ENCODE measurements at regions not wholly inside any gene's neighbourhood (a gene's known extent, or its start where the extent isn't known, plus 50 kb on each side); places are given as distances from the start of the nearest gene placed in this dataset.

DNA sequence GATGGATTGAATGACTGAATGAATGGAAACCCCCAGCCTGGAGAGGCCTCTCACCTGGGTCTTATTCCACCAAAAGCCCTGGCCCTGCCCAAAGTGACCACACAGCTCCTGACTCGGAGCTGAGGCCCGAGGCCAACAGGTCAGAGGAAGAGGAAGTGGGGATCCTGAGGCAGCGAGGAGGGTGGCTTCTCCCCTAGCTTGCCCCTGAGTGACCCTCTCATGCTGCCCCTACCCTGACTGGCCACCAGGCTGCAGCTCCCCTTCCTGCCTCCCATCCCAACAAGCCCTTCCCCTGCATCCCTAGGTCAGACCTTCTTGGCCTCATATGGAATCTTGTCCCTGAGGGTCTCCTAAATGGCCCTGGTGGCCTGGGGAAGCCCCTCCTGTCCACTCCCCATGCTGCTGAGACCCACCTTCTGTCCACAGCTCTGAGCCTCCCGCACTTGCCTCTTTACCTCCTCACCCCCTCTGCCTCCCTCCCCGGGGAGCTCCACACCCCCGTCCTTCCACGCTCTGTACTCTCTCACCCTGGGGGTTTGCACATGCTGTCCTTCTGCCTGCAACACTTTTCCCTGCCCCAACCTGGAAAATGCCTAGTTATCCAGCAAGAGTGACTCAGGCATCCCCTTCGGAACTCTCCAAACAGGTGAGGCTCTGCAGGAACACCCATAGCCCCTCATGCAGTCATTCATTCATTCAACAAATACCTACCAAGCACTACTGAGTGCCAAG is 134.8 kb upstream of the HDAC4 start:
- Histone ChIP-seq H3K27me3 (no peaks in the 10 kb centered on the region), H3K4me3 (no peak overlapping the region), H3K9me3 (no peaks in the 10 kb centered on the region), H3K4me1 (no peaks in the 10 kb centered on the region), H3K36me3 (no peaks in the 10 kb centered on the region), H3K27ac (no peak overlapping the region)
- ATAC-seq (no peak), DNase-seq (peak in 1 of 6 donors; percentile 29), FAIRE-seq (no peak)
- intact Hi-C loops (cut with DNase I): no loop called here
- 69 to 88% methylated on average over 8 of the region's 8 CpGs for WGBS, 2 donors
- TF ChIP-seq, protein P1, sequence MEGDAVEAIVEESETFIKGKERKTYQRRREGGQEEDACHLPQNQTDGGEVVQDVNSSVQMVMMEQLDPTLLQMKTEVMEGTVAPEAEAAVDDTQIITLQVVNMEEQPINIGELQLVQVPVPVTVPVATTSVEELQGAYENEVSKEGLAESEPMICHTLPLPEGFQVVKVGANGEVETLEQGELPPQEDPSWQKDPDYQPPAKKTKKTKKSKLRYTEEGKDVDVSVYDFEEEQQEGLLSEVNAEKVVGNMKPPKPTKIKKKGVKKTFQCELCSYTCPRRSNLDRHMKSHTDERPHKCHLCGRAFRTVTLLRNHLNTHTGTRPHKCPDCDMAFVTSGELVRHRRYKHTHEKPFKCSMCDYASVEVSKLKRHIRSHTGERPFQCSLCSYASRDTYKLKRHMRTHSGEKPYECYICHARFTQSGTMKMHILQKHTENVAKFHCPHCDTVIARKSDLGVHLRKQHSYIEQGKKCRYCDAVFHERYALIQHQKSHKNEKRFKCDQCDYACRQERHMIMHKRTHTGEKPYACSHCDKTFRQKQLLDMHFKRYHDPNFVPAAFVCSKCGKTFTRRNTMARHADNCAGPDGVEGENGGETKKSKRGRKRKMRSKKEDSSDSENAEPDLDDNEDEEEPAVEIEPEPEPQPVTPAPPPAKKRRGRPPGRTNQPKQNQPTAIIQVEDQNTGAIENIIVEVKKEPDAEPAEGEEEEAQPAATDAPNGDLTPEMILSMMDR (IDR thresholded peaks at IDR 0.05): no peak

DNA sequence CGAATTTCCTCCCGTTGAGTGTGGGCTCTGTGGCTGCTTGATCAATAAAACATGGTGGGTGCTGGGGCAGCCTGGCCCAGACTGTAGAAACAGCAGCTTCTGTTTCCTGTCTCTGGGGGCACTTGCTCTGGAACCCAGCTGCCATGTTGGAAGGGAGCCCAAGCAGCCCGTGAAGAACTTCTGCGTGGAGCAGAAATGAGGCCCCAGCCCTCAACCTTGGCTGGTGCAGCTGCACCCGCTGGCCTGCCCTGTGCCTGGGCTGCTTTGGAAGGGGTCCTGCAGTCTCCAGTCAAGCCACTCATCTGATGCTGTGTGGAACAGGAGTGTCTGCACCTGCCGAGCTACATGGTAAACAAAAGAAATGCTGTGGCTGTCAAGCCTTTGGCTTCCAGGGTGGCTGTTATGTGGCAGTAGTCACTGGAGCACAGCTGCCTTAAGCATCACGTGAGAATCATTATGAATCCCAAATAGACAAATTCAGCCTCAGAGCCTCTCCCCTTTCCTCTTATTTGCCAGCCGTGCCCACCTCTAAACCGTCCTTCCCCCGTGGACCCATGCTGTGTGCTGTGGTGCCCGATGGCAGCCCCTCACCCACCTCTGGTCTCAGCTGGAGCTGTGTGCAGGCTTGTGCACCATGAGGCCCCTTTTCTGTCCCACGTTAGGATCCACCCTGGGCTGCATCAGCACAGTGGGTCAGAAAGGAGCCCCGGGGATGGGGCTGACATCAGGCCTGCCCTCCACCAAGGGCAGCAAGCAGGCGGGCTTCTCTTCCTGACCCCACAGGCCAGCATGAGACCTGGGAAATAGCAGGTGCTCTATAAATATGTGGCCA is 134.0 kb upstream of the HDAC4 start:
- intact Hi-C loops (cut with DNase I): no loop called here
- TF ChIP-seq, protein P1 (IDR thresholded peaks at IDR 0.05): no peak
- ATAC-seq (no peak), DNase-seq (peak in 1 of 6 donors; percentile 36), FAIRE-seq (no peak)
- no peaks in the 10 kb centered on the region for H3K27me3 ChIP-seq
- WGBS, 2 donors: 71 to 78% methylated on average over 14 of the region's 14 CpGs
- H3K4me1 ChIP-seq: no peaks in the 10 kb centered on the region
- no peak overlapping the region for H3K4me3 ChIP-seq
- H3K9me3 ChIP-seq: no peaks in the 10 kb centered on the region
- H3K27ac ChIP-seq: no peak overlapping the region
- no peaks in the 10 kb centered on the region for H3K36me3 ChIP-seq

GRCh38 chr2:239533569-239534316 is 132.9 kb upstream of the HDAC4 start:
- 60 to 67% methylated on average over 10 of the region's 10 CpGs for WGBS, 2 donors
- H3K27ac ChIP-seq: no peak overlapping the region
- DNase-seq (no peak), ATAC-seq (peak in 1 of 4 donors; percentile 26), FAIRE-seq (no peak)
- intact Hi-C loops (cut with DNase I): no loop called here
- H3K9me3 ChIP-seq: no peaks in the 10 kb centered on the region
- TF ChIP-seq, protein P1 (IDR thresholded peaks at IDR 0.05): no peak
- no peak overlapping the region for H3K4me3 ChIP-seq
- H3K36me3 ChIP-seq: no peaks in the 10 kb centered on the region
- no peaks in the 10 kb centered on the region for H3K27me3 ChIP-seq
- no peaks in the 10 kb centered on the region for H3K4me1 ChIP-seq

- intact Hi-C loops (cut with DNase I): no loop called here
- Histone ChIP-seq H3K27me3 (no peaks in the 10 kb centered on the region), H3K4me3 (no peak overlapping the region), H3K36me3 (no peaks in the 10 kb centered on the region), H3K27ac (no peak overlapping the region), H3K9me3 (no peaks in the 10 kb centered on the region), H3K4me1 (no peaks in the 10 kb centered on the region)
- TF ChIP-seq, protein P1 (IDR thresholded peaks at IDR 0.05): no peak
- WGBS, 2 donors: 33 to 43% methylated on average over 6 to 10 of the region's 10 CpGs
- DNase-seq (no peak), FAIRE-seq (no peak), ATAC-seq (peak in 2 of 4 donors; percentile 51 to 53)
Observed at GRCh38 chr2:239532859-239533258, 132.0 kb upstream of the HDAC4 start.

Data from pancreas (tissue), 10 donors.